Prostate gland (tissue), 2 donors: ENCODE measurements at regions not wholly inside any gene's neighbourhood (a gene's known extent, or its start where the extent isn't known, plus 50 kb on each side); places are given as distances from the start of the nearest gene placed in this dataset.

Source experiments
- DNase-seq: peaks from one replicate; pipeline ENCODE4 v3.0.0-alpha.2; 2019; ENCODE audit warnings: low spot score
- H3K27ac ChIP-seq, 2 donors: fragments of 200-600 bp; sonication (generic); 2 replicates each; pipeline ENCODE4 v1.5.1; 2017 to 2019
- H3K27me3 ChIP-seq: fragments of 200-600 bp; sonication (generic); replicated peaks from 2 replicates; pipeline ENCODE4 v1.5.1; 2019; ENCODE audit not compliant: insufficient read depth
- H3K36me3 ChIP-seq, 2 donors: fragments of 200-600 bp; sonication (generic); 1 replicate in 1 of 2; 2 replicates in 1 of 2; pipeline versions ENCODE4 v1.5.1 to v1.8.1; 2017 to 2019
- H3K4me1 ChIP-seq: fragments of 200-600 bp; sonication (generic); replicated peaks from 2 replicates; pipeline ENCODE4 v1.5.1; 2019
- H3K4me3 ChIP-seq, 2 donors: fragments of 200-600 bp; sonication (generic); 2 replicates each; pipeline ENCODE4 v1.5.1; 2017 to 2019
- H3K9me3 ChIP-seq: fragments of 200-600 bp; sonication (generic); 2 replicates; pipeline ENCODE4 v1.5.1; 2017
- POLR2A ChIP-seq: fragments of 450-650 bp; IDR thresholded peaks from one replicate; pipeline ENCODE4 v1.6.1; 2016; ENCODE audit warnings: antibody characterized with exemption, mild to moderate bottlenecking
- POLR2AphosphoS5 ChIP-seq: sonication (generic); formaldehyde crosslinking; IDR thresholded peaks from one replicate; pipeline ENCODE4 v1.6.1; 2017; ENCODE audit warnings: antibody characterized with exemption
- WGBS: methylation state at CpG from one replicate; pipeline ENCODE4 v1.1.5; 2018; 5-methylcytosine and 5-hydroxymethylcytosine counted together
- intact Hi-C: fragments of 100-400 bp; cut with DNase I; formaldehyde crosslinking; loops from one replicate; pipeline ENCODE4 v1.14.2; 2022
- TF ChIP-seq, protein P1 (sequence below), 4 experiments: fragments of 200-600 bp in 2 of 4; fragments of 450-650 bp in 2 of 4; sonication (generic) in 2 of 4; IDR thresholded peaks; 1 replicate in 3 of 4; 2 replicates in 1 of 4; pipeline ENCODE4 v1.5.1; 2016 to 2019; ENCODE audit warnings: antibody characterized with exemption in 4 of 4, mild to moderate bottlenecking in 2 of 4, moderate library complexity in 2 of 4

DNA sequence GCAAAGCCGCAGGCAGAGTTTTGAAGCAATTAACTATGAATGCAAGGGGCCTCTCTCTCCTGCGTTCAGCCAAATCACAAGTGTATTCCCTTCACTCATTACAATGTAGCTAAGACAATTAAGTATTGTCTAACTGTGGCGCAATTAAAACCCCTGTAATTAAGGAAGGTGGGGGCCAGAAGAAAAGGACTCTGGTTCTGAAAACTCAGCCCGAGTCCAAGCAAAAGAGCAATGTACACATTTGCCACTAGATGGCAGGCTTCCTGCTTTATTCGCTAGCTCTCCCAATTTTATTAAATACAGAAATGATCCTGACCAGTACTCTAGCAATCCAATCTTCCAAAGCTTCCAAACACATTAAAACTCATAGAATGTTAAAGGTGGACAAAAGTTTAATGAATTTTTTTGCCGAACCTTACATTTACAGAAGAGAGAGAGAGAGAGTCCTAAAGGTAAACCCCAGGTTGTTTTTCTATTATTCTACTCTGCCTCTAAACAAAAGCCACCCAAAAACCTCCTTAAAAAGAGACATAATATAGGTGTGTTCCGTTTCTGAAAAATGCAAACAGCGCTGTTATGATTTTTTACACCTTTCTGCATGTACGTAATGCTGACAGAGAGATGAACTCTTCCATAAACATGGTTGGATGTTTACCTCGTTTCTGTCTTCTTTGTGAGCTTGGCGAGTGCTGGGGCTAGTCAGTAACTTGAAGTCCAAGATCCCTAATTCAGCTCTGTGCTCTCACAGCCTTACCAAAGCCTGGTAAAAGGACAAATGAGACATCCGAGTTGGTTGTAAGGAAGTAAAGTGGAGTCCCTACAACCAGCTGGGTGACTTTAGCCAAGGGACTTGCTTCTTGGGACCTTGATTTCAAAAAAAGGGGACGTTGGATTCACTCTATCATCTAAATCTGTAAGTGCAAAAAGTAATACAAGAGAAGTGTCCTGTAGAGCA, 50.9 kb upstream of the VASH1 start:
- H3K27me3 ChIP-seq, result no peaks in the 10 kb centered on the region
- intact Hi-C loops, result loop anchor here (5.0 kb wide), 1 partner anchor 72 kb away; no protein-coding TSS in a partner anchor
- TF ChIP-seq POLR2A (no peak), POLR2AphosphoS5 (no peak)
- TF ChIP-seq, protein P1, sequence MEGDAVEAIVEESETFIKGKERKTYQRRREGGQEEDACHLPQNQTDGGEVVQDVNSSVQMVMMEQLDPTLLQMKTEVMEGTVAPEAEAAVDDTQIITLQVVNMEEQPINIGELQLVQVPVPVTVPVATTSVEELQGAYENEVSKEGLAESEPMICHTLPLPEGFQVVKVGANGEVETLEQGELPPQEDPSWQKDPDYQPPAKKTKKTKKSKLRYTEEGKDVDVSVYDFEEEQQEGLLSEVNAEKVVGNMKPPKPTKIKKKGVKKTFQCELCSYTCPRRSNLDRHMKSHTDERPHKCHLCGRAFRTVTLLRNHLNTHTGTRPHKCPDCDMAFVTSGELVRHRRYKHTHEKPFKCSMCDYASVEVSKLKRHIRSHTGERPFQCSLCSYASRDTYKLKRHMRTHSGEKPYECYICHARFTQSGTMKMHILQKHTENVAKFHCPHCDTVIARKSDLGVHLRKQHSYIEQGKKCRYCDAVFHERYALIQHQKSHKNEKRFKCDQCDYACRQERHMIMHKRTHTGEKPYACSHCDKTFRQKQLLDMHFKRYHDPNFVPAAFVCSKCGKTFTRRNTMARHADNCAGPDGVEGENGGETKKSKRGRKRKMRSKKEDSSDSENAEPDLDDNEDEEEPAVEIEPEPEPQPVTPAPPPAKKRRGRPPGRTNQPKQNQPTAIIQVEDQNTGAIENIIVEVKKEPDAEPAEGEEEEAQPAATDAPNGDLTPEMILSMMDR (IDR thresholded peaks at IDR 0.05), result peak; percentile 54 to 73 (median 66)
- DNase-seq, result no peak
- H3K27ac ChIP-seq, result no peak overlapping the region
- no peak overlapping the region for H3K4me3 ChIP-seq
- H3K36me3 ChIP-seq, result no peaks in the 10 kb centered on the region
- WGBS, result 22% methylated on average over 13 of the region's 13 CpGs
- no peaks in the 10 kb centered on the region for H3K9me3 ChIP-seq
- no peaks in the 10 kb centered on the region for H3K4me1 ChIP-seq
